SK-N-SH (cell line): ENCODE measurements at regions not wholly inside any gene's neighbourhood (a gene's known extent, or its start where the extent isn't known, plus 50 kb on each side); places are given as distances from the start of the nearest gene placed in this dataset.

Experiments used
- CTCF ChIA-PET: fragments of 300-600, 350-600 bp; formaldehyde crosslinking; extraction: SDS; loops from one replicate; lab custom pipeline; 2021; lab: Yijun Ruan, JAX
- POLR2A ChIA-PET: fragments of 350-600 bp; sonication (Branson Sonifier 250); formaldehyde crosslinking; extraction: SDS; loops from one replicate; lab custom pipeline; 2020; ENCODE audit warnings: antibody characterized with exemption, inconsistent platforms; lab: Yijun Ruan, JAX
- DNase-seq: peaks from one replicate; pipeline ENCODE4 v3.0.0; 2012
- H2AFZ ChIP-seq: fragments of 200-600 bp; sonication (generic); 2 replicates; pipeline ENCODE4 v1.8.1; 2016; ENCODE audit warnings: antibody characterized with exemption, mild to moderate bottlenecking, low read depth
- H3F3A ChIP-seq: fragments of 200-600 bp; sonication (generic); replicated peaks from 2 replicates; pipeline ENCODE3; 2016; ENCODE audit warnings: antibody characterized with exemption, mild to moderate bottlenecking; ENCODE audit not compliant: insufficient read depth
- H3K27ac ChIP-seq, 2 experiments: fragments of 200-500 bp in 1 of 2; fragments of 200-600 bp in 1 of 2; sonication (Bioruptor generic) in 1 of 2; sonication (generic), shearing (Covaris generic) in 1 of 2; 2 replicates each; pipeline versions ENCODE4 v1.5.1 to v1.6.1; 2014 to 2016; ENCODE audit warnings: low read depth in 2 of 2, inconsistent platforms in 1 of 2, low read length in 1 of 2, mild to moderate bottlenecking in 1 of 2, mixed read lengths in 1 of 2
- H3K27me3 ChIP-seq: fragments of 200-600 bp; sonication (generic), shearing (Covaris generic); 2 replicates; pipeline ENCODE4 v1.6.1; 2016; ENCODE audit warnings: mixed run types; ENCODE audit not compliant: insufficient read depth
- H3K36me3 ChIP-seq, 2 experiments: fragments of 200-500 bp in 1 of 2; fragments of 200-600 bp in 1 of 2; sonication (Bioruptor generic) in 1 of 2; sonication (generic) in 1 of 2; replicated peaks in 1 of 2; 2 replicates each; pipeline versions ENCODE3 to v1.5.1; 2014 to 2016; ENCODE audit warnings: low read length in 1 of 2, mild to moderate bottlenecking in 1 of 2; ENCODE audit not compliant: insufficient read depth in 2 of 2, control insufficient read depth in 1 of 2
- H3K4me1 ChIP-seq, 2 experiments: fragments of 200-500 bp in 1 of 2; fragments of 200-600 bp in 1 of 2; sonication (Bioruptor generic) in 1 of 2; sonication (generic), shearing (Covaris generic) in 1 of 2; 2 replicates each; pipeline versions ENCODE4 v1.5.1 to v1.6.1; 2014 to 2016; ENCODE audit warnings: low read depth in 1 of 2, low read length in 1 of 2, mixed run types in 1 of 2; ENCODE audit not compliant: insufficient read depth in 2 of 2, control insufficient read depth in 1 of 2
- H3K4me2 ChIP-seq: fragments of 200-600 bp; sonication (generic), shearing (Covaris generic); 2 replicates; pipeline ENCODE4 v1.6.1; 2017; ENCODE audit warnings: mixed run types
- H3K4me3 ChIP-seq, 2 experiments: fragments of 200-500 bp in 1 of 2; fragments of 200-600 bp in 1 of 2; sonication (Bioruptor generic) in 1 of 2; sonication (generic), shearing (Covaris generic) in 1 of 2; 2 replicates each; pipeline versions ENCODE4 v1.5.1 to v1.8.1; 2014 to 2016; ENCODE audit warnings: low read depth in 2 of 2, inconsistent platforms in 1 of 2, low read length in 1 of 2, mild to moderate bottlenecking in 1 of 2, mixed read lengths in 1 of 2, moderate library complexity in 1 of 2
- H3K79me2 ChIP-seq: fragments of 200-600 bp; sonication (generic); 2 replicates; pipeline ENCODE4 v1.8.1; 2017; ENCODE audit warnings: mild to moderate bottlenecking; ENCODE audit not compliant: insufficient read depth
- H3K9ac ChIP-seq: fragments of 200-600 bp; sonication (generic); 2 replicates; pipeline ENCODE4 v1.6.1; 2017; ENCODE audit warnings: mixed run types
- H3K9me2 ChIP-seq: fragments of 200-600 bp; sonication (generic); 2 replicates; pipeline ENCODE4 v1.6.1; 2017; ENCODE audit warnings: mixed run types
- H3K9me3 ChIP-seq: fragments of 200-600 bp; sonication (generic); 2 replicates; pipeline ENCODE4 v1.6.1; 2017; ENCODE audit warnings: mixed run types, mild to moderate bottlenecking, moderate library complexity
- H4K20me1 ChIP-seq: fragments of 200-600 bp; sonication (generic); 2 replicates; pipeline ENCODE4 v1.6.1; 2017; ENCODE audit warnings: mild to moderate bottlenecking, mixed run types; ENCODE audit not compliant: insufficient read depth
- EP300 ChIP-seq, 2 experiments: IDR thresholded peaks; 2 replicates each; pipeline versions ENCODE4 v1.4.0 to v1.6.1; 2012; ENCODE audit warnings: borderline replicate concordance in 1 of 2, low read depth in 1 of 2, low read length in 1 of 2
- EZH2phosphoT487 ChIP-seq: fragments of 200-600 bp; sonication (generic); IDR thresholded peaks from 2 replicates; pipeline ENCODE4 v1.6.1; 2017; ENCODE audit warnings: low read depth, mixed run types, mild to moderate bottlenecking, antibody characterized with exemption, moderate library complexity, borderline replicate concordance
- FOXM1 ChIP-seq: IDR thresholded peaks from 2 replicates; pipeline ENCODE4 v1.4.0; 2012; ENCODE audit warnings: low read depth, mild to moderate bottlenecking
- GABPA ChIP-seq: IDR thresholded peaks from 2 replicates; pipeline ENCODE4 v1.4.0; 2012; ENCODE audit warnings: low read depth, mild to moderate bottlenecking
- GATA2 ChIP-seq: sonication (generic); formaldehyde crosslinking; IDR thresholded peaks from 2 replicates; pipeline ENCODE4 v1.5.0; 2020; ENCODE audit warnings: mild to moderate bottlenecking, missing genetic modification reagents
- MXI1 ChIP-seq: IDR thresholded peaks from 2 replicates; pipeline ENCODE4 v1.6.1; 2012; ENCODE audit warnings: mild to moderate bottlenecking, low read depth, low read length, improper control_type of control experiment
- NRF1 ChIP-seq: IDR thresholded peaks from 2 replicates; pipeline ENCODE4 v1.6.1; 2012; ENCODE audit warnings: low read depth, mild to moderate bottlenecking, low read length
- POLR2AphosphoS5 ChIP-seq: IDR thresholded peaks from 2 replicates; pipeline ENCODE4 v1.6.1; 2012; ENCODE audit warnings: low read depth, low read length
- RXRA ChIP-seq: IDR thresholded peaks from 2 replicates; pipeline ENCODE4 v1.4.0; 2012; ENCODE audit warnings: low read depth, mild to moderate bottlenecking, borderline replicate concordance
- SIN3A ChIP-seq: IDR thresholded peaks from 2 replicates; pipeline ENCODE4 v1.6.1; 2012; ENCODE audit warnings: low read depth, mild to moderate bottlenecking, low read length, moderate library complexity, borderline replicate concordance
- SMC3 ChIP-seq: IDR thresholded peaks from 2 replicates; pipeline ENCODE4 v1.6.1; 2012; ENCODE audit warnings: low read depth, low read length, improper control_type of control experiment
- TAF1 ChIP-seq: IDR thresholded peaks from 2 replicates; pipeline ENCODE4 v1.6.1; 2012; ENCODE audit warnings: low read depth, mild to moderate bottlenecking, low read length, moderate library complexity, borderline replicate concordance
- YY1 ChIP-seq: IDR thresholded peaks from 2 replicates; pipeline ENCODE4 v1.4.0; 2012; ENCODE audit warnings: low read depth, mild to moderate bottlenecking
- WGBS: methylation state at CpG from one replicate; pipeline ENCODE4 v1.1.6; 2017; ENCODE audit warnings: low lambda C conversion rate; 5-methylcytosine and 5-hydroxymethylcytosine counted together
- TF ChIP-seq, protein P1 (sequence below): fragments of 150-350 bp; IDR thresholded peaks from 2 replicates; pipeline ENCODE4 v1.6.1; 2017; ENCODE audit warnings: antibody characterized with exemption, low read length, low read depth, borderline replicate concordance
- TF ChIP-seq, protein P2 (sequence below): IDR thresholded peaks from 2 replicates; pipeline ENCODE4 v1.6.1; 2012; ENCODE audit warnings: mild to moderate bottlenecking, low read depth, low read length, moderate library complexity
- TF ChIP-seq, protein P3 (sequence below): IDR thresholded peaks from 2 replicates; pipeline ENCODE4 v1.4.0; 2012; ENCODE audit warnings: low read depth, borderline replicate concordance
- TF ChIP-seq, protein P4 (sequence below): fragments of 200-600 bp; sonication (generic); IDR thresholded peaks from 2 replicates; pipeline ENCODE4 v1.6.1; 2017; ENCODE audit warnings: antibody characterized with exemption, mild to moderate bottlenecking, moderate library complexity

DNA sequence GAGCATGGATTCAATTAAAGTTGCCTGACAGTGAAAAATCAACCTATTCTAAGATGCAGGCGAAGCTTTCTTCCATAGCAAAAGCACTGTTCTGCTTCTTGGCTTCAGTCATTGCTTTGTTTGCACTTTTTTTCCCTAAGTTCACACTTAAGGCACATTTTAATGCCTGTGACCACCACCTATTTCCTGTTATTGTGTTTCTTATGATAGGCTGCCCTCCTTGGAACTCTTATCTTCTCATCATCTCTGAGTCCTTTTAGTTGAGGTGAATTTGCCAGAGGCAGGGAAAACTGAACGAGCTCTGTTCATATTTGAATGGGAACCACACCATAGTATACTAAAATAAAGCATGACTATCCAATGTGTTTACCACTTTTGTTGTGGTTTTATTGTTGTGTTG lies 119.8 kb downstream of the SPCS3 start:
- ChIA-PET CTCF (no interaction called here), POLR2A (no interaction called here)
- H3K36me3 ChIP-seq, result no peaks in the 10 kb centered on the region
- peaks cover 0 to 11% of the 10 kb centered on the region in 2 experiments; a peak in 3 of 4 replicates for H3K4me1 ChIP-seq
- no peaks in the 10 kb centered on the region for H3K79me2 ChIP-seq
- H3K9me2 ChIP-seq, result no peaks in the 10 kb centered on the region
- no peaks in the 10 kb centered on the region for H3K9me3 ChIP-seq
- peak overlapping the region in 1 of 2 experiments; percentile 91; a peak in 1 of 4 replicates for H3K27ac ChIP-seq
- no peak overlapping the region for H3K4me2 ChIP-seq
- no peak overlapping the region for H2AFZ ChIP-seq
- no peaks in the 10 kb centered on the region for H4K20me1 ChIP-seq
- no peak overlapping the region for H3K4me3 ChIP-seq
- H3F3A ChIP-seq, result peaks cover 40% of the 10 kb centered on the region
- TF ChIP-seq FOXM1 (no peak), TAF1 (no peak), EZH2phosphoT487 (no peak), MXI1 (no peak), SMC3 (no peak), RXRA (no peak), GABPA (no peak), GATA2 (CRISPR knock-in tag) (no peak)
- TF ChIP-seq, protein P1, sequence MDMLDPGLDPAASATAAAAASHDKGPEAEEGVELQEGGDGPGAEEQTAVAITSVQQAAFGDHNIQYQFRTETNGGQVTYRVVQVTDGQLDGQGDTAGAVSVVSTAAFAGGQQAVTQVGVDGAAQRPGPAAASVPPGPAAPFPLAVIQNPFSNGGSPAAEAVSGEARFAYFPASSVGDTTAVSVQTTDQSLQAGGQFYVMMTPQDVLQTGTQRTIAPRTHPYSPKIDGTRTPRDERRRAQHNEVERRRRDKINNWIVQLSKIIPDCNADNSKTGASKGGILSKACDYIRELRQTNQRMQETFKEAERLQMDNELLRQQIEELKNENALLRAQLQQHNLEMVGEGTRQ, result no peak
- TF ChIP-seq, protein P2, sequence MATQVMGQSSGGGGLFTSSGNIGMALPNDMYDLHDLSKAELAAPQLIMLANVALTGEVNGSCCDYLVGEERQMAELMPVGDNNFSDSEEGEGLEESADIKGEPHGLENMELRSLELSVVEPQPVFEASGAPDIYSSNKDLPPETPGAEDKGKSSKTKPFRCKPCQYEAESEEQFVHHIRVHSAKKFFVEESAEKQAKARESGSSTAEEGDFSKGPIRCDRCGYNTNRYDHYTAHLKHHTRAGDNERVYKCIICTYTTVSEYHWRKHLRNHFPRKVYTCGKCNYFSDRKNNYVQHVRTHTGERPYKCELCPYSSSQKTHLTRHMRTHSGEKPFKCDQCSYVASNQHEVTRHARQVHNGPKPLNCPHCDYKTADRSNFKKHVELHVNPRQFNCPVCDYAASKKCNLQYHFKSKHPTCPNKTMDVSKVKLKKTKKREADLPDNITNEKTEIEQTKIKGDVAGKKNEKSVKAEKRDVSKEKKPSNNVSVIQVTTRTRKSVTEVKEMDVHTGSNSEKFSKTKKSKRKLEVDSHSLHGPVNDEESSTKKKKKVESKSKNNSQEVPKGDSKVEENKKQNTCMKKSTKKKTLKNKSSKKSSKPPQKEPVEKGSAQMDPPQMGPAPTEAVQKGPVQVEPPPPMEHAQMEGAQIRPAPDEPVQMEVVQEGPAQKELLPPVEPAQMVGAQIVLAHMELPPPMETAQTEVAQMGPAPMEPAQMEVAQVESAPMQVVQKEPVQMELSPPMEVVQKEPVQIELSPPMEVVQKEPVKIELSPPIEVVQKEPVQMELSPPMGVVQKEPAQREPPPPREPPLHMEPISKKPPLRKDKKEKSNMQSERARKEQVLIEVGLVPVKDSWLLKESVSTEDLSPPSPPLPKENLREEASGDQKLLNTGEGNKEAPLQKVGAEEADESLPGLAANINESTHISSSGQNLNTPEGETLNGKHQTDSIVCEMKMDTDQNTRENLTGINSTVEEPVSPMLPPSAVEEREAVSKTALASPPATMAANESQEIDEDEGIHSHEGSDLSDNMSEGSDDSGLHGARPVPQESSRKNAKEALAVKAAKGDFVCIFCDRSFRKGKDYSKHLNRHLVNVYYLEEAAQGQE, result no peak
- no peak for DNase-seq
- no peaks in the 10 kb centered on the region for H3K27me3 ChIP-seq
- WGBS, result 47% methylated on average over 2 of the region's 2 CpGs
- no peak overlapping the region for H3K9ac ChIP-seq

DNA sequence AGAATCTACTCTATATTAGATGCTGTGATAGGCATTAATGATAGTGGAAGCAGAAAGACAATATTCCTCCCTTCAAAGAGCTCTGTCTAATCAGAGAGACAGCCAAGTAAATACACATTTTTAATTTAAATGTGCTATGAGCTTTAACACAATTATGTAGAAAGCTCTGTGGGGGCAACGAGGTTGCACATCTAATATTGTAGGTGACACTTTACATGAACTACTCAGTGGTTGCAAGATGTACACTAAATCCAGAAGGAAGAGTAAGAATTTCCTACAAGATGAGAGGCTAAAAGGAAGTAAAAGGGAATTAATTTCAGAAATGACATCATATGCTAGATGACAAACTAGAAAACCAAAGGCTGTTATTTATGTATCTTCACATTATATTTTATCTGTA lies 120.9 kb downstream of the SPCS3 start:
- Histone ChIP-seq H3K27ac (peak overlapping the region in 1 of 2 experiments; percentile 93; a peak in 1 of 4 replicates), H3K27me3 (no peaks in the 10 kb centered on the region), H3K79me2 (no peaks in the 10 kb centered on the region), H3K9me2 (no peaks in the 10 kb centered on the region), H2AFZ (no peak overlapping the region), H3K9me3 (peaks cover 5% of the 10 kb centered on the region; the same call in 1 of the 2 replicates), H3F3A (peaks cover 41% of the 10 kb centered on the region), H3K36me3 (no peaks in the 10 kb centered on the region), H3K4me1 (peaks cover 0 to 11% of the 10 kb centered on the region in 2 experiments; a peak in 3 of 4 replicates), H3K9ac (no peak overlapping the region), H3K4me3 (no peak overlapping the region), H3K4me2 (no peak overlapping the region), H4K20me1 (no peaks in the 10 kb centered on the region)
- POLR2A ChIA-PET, result no interaction called here
- CTCF ChIA-PET, result interaction anchor here (1.2 kb wide), 1 partner anchor 32 kb away, joined by 3 read pairs; no protein-coding TSS in a partner anchor
- 21% methylated on average over 1 of the region's 1 CpG for WGBS
- no peak for DNase-seq
- TF ChIP-seq RXRA, result no peak
- TF ChIP-seq POLR2AphosphoS5, result no peak
- TF ChIP-seq, protein P3, sequence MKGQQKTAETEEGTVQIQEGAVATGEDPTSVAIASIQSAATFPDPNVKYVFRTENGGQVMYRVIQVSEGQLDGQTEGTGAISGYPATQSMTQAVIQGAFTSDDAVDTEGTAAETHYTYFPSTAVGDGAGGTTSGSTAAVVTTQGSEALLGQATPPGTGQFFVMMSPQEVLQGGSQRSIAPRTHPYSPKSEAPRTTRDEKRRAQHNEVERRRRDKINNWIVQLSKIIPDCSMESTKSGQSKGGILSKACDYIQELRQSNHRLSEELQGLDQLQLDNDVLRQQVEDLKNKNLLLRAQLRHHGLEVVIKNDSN, result no peak
- no peak for TF ChIP-seq EP300 (IDR thresholded peaks at IDR 0.05; ENCODE audit: borderline replicate concordance in 1 of 2, low read depth in 1 of 2, low read length in 1 of 2)
- TF ChIP-seq, protein P4, sequence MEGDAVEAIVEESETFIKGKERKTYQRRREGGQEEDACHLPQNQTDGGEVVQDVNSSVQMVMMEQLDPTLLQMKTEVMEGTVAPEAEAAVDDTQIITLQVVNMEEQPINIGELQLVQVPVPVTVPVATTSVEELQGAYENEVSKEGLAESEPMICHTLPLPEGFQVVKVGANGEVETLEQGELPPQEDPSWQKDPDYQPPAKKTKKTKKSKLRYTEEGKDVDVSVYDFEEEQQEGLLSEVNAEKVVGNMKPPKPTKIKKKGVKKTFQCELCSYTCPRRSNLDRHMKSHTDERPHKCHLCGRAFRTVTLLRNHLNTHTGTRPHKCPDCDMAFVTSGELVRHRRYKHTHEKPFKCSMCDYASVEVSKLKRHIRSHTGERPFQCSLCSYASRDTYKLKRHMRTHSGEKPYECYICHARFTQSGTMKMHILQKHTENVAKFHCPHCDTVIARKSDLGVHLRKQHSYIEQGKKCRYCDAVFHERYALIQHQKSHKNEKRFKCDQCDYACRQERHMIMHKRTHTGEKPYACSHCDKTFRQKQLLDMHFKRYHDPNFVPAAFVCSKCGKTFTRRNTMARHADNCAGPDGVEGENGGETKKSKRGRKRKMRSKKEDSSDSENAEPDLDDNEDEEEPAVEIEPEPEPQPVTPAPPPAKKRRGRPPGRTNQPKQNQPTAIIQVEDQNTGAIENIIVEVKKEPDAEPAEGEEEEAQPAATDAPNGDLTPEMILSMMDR, result no peak
- TF ChIP-seq SIN3A, result no peak
- no peak for TF ChIP-seq YY1
- TF ChIP-seq NRF1, result no peak
